GM23248 (cell line): ENCODE measurements at regions not wholly inside any gene's neighbourhood (a gene's known extent, or its start where the extent isn't known, plus 50 kb on each side); places are given as distances from the start of the nearest gene placed in this dataset.
"Not testable (repeated sequence)": the region's sequence is repeated elsewhere in the genome, so short reads cannot be mapped to it uniquely, and the experiment has no call there.

Source experiments
- DNase-seq: peaks from one replicate; pipeline ENCODE4 v3.0.0-alpha.2; 2015
- H2AFZ ChIP-seq: fragments of 200-600 bp; sonication (generic); 2 replicates; pipeline ENCODE4 v1.6.1; 2016; ENCODE audit warnings: antibody characterized with exemption
- H3F3A ChIP-seq: fragments of 200-600 bp; sonication (generic); 2 replicates; pipeline ENCODE4 v1.6.1; 2016; ENCODE audit warnings: mild to moderate bottlenecking, antibody characterized with exemption, mixed run types; ENCODE audit not compliant: insufficient read depth
- H3K27ac ChIP-seq: fragments of 200-600 bp; sonication (generic); 2 replicates; pipeline ENCODE4 v1.5.1; 2016; ENCODE audit warnings: mild to moderate bottlenecking
- H3K27me3 ChIP-seq: fragments of 200-600 bp; sonication (generic); replicated peaks from 2 replicates; pipeline ENCODE4 v1.6.1; 2016; ENCODE audit warnings: mild to moderate bottlenecking; ENCODE audit not compliant: insufficient read depth
- H3K36me3 ChIP-seq: fragments of 200-600 bp; sonication (generic); 2 replicates; pipeline ENCODE4 v1.6.1; 2016; ENCODE audit warnings: low read depth, mild to moderate bottlenecking
- H3K4me1 ChIP-seq: fragments of 200-600 bp; sonication (generic); 2 replicates; pipeline ENCODE4 v1.6.1; 2016; ENCODE audit warnings: mild to moderate bottlenecking; ENCODE audit not compliant: insufficient read depth
- H3K4me2 ChIP-seq: fragments of 200-600 bp; sonication (generic); one replicate; pipeline ENCODE4 v1.6.1; 2016; ENCODE audit warnings: mild to moderate bottlenecking; ENCODE audit not compliant: unreplicated experiment
- H3K4me3 ChIP-seq: fragments of 200-600 bp; sonication (generic); 2 replicates; pipeline ENCODE4 v1.5.1; 2016; ENCODE audit warnings: mild to moderate bottlenecking
- H3K79me2 ChIP-seq: fragments of 200-600 bp; sonication (generic); 2 replicates; pipeline ENCODE4 v1.6.1; 2016; ENCODE audit warnings: mild to moderate bottlenecking; ENCODE audit not compliant: insufficient read depth
- H3K9ac ChIP-seq: fragments of 200-600 bp; sonication (generic); 2 replicates; pipeline ENCODE4 v1.6.1; 2016; ENCODE audit warnings: mild to moderate bottlenecking
- H3K9me2 ChIP-seq: fragments of 200-600 bp; sonication (generic); 2 replicates; pipeline ENCODE4 v1.6.1; 2016; ENCODE audit warnings: mixed run types, mild to moderate bottlenecking, moderate library complexity; ENCODE audit not compliant: insufficient read depth
- H3K9me3 ChIP-seq: fragments of 200-600 bp; sonication (generic); one replicate; pipeline ENCODE4 v1.6.1; 2017; ENCODE audit warnings: low read depth
- H4K20me1 ChIP-seq: fragments of 200-600 bp; sonication (generic); 2 replicates; pipeline ENCODE4 v1.6.0; 2016; ENCODE audit not compliant: insufficient read depth
- EZH2 ChIP-seq: fragments of 200-600 bp; sonication (generic); IDR thresholded peaks from 2 replicates; pipeline ENCODE4 v1.6.1; 2018; ENCODE audit warnings: antibody characterized with exemption, mild to moderate bottlenecking; ENCODE audit not compliant: insufficient read depth, poor library complexity, severe bottlenecking
- EZH2phosphoT487 ChIP-seq: fragments of 200-600 bp; sonication (generic); IDR thresholded peaks from 2 replicates; pipeline ENCODE4 v1.6.1; 2018; ENCODE audit warnings: antibody characterized with exemption, moderate library complexity, mild to moderate bottlenecking, low read depth; ENCODE audit not compliant: insufficient read depth
- WGBS, 2 experiments: methylation state at CpG; one replicate each; pipeline ENCODE4 v1.1.6; 2015 to 2017; ENCODE audit warnings: low lambda C conversion rate in 2 of 2, low coverage in 1 of 2; ENCODE audit errors: missing lambda C conversion rate in 2 of 2; 5-methylcytosine and 5-hydroxymethylcytosine counted together
- in situ Hi-C: fragments of 300-500 bp; cut with MboI; formaldehyde crosslinking; loops from 2 replicates; pipeline ENCODE4 v1.15.0; 2020

- H3K79me2 ChIP-seq = no peaks in the 10 kb centered on the region
- no peak overlapping the region for H2AFZ ChIP-seq
- H3K27ac ChIP-seq = peak overlapping the region; percentile 49
- no peaks in the 10 kb centered on the region for H3K9me2 ChIP-seq
- H3K4me2 ChIP-seq = no peak overlapping the region
- H3K9me3 ChIP-seq = no peaks in the 10 kb centered on the region
- peak; percentile 60 for DNase-seq
- no peaks in the 10 kb centered on the region for H4K20me1 ChIP-seq
- no peak overlapping the region for H3K4me3 ChIP-seq
- no peaks in the 10 kb centered on the region for H3K36me3 ChIP-seq
- peaks cover 12% of the 10 kb centered on the region for H3F3A ChIP-seq
- TF ChIP-seq EZH2phosphoT487 (no peak), EZH2 (no peak)
- H3K9ac ChIP-seq = no peak overlapping the region
- WGBS, 2 experiments = 2 to 9% methylated on average over 2 of the region's 2 CpGs
- no peaks in the 10 kb centered on the region for H3K27me3 ChIP-seq
- H3K4me1 ChIP-seq = peaks cover 9% of the 10 kb centered on the region; the same call in 1 of the 2 replicates
- in situ Hi-C loops = no loop called here
These were observed 542.9 kb upstream of the GRIA3 start for GRCh38 chrX:122641136-122641535.

DNA sequence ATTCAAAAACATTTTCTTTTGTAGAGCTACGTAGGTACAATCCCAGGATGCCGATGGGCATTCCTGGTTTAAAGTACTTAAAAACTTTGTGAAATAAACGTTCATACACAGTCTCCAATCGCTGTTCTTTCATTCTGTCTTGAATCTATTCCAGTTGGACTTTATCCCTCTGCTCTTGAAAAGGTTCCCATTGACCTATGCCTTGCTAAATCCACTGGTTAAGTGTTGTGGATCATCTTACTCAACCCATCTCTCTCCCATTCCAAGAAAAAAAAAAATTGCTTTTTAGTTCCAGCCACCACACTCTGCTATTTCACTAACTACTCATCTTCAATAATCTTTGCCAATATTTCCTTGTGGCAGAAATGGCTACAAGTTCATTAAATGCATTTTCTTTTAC, 542.3 kb upstream of the GRIA3 start:
- H3K9me3 ChIP-seq = no peaks in the 10 kb centered on the region
- H2AFZ ChIP-seq = no peak overlapping the region
- H3K27me3 ChIP-seq = no peaks in the 10 kb centered on the region
- H3K4me1 ChIP-seq = peaks cover 9% of the 10 kb centered on the region; the same call in 1 of the 2 replicates
- TF ChIP-seq EZH2phosphoT487 (no peak), EZH2 (no peak)
- H3F3A ChIP-seq = peaks cover 12% of the 10 kb centered on the region
- no peaks in the 10 kb centered on the region for H3K9me2 ChIP-seq
- DNase-seq = peak; percentile 29
- no peaks in the 10 kb centered on the region for H3K36me3 ChIP-seq
- H3K79me2 ChIP-seq = no peaks in the 10 kb centered on the region
- peak overlapping the region; percentile 49 for H3K27ac ChIP-seq
- H4K20me1 ChIP-seq = no peaks in the 10 kb centered on the region
- no peak overlapping the region for H3K4me3 ChIP-seq
- in situ Hi-C loops = no loop called here
- 32 to 36% methylated on average over 4 of the region's 4 CpGs for WGBS, 2 experiments
- no peak overlapping the region for H3K9ac ChIP-seq
- H3K4me2 ChIP-seq = peak overlapping the region; percentile 20

DNA sequence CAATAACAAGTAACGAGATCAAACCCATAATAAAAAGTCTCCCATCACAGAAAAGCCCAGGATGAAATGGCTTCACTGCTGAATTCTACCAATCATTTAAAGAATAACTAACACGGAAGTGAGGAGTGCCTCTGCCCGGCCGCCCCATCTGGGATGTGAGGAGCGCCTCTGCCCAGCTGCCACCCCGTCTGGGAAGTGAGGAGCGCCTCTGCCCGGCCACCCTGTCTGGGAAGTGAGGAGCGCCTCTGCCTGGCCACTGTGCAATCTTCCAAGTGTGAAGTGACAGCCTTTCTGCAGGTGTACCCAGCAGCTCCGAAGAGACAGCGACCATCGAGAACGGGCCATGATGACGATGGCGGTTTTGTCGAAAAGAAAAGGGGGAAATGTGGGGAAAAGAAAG, 528.8 kb upstream of the GRIA3 start:
- H2AFZ ChIP-seq, H3F3A ChIP-seq, H3K9me3 ChIP-seq, H3K4me1 ChIP-seq, H4K20me1 ChIP-seq, H3K4me2 ChIP-seq, H3K27ac ChIP-seq, H3K79me2 ChIP-seq, in situ Hi-C loops, H3K4me3 ChIP-seq, H3K9ac ChIP-seq, H3K9me2 ChIP-seq, H3K36me3 ChIP-seq, DNase-seq, H3K27me3 ChIP-seq: not testable (repeated sequence)
- 74 to 100% methylated on average over 1 to 14 of the region's 16 CpGs for WGBS, 2 experiments

- H2AFZ ChIP-seq = no peak overlapping the region
- no peaks in the 10 kb centered on the region for H3K36me3 ChIP-seq
- DNase-seq = peak; percentile 8
- no peaks in the 10 kb centered on the region for H4K20me1 ChIP-seq
- in situ Hi-C loops = no loop called here
- no peak overlapping the region for H3K9ac ChIP-seq
- peaks cover 7% of the 10 kb centered on the region; the same call in 1 of the 2 replicates for H3K4me1 ChIP-seq
- H3K79me2 ChIP-seq = no peaks in the 10 kb centered on the region
- H3K4me2 ChIP-seq = no peak overlapping the region
- no peaks in the 10 kb centered on the region for H3F3A ChIP-seq
- H3K27ac ChIP-seq = no peak overlapping the region
- TF ChIP-seq EZH2 = no peak
- no peaks in the 10 kb centered on the region for H3K9me3 ChIP-seq
- no peaks in the 10 kb centered on the region for H3K27me3 ChIP-seq
- WGBS, 2 experiments = 28 to 29% methylated on average over 1 of the region's 1 CpG
- H3K4me3 ChIP-seq = no peak overlapping the region
- H3K9me2 ChIP-seq = no peaks in the 10 kb centered on the region
These were observed 517.5 kb upstream of the GRIA3 start for GRCh38 chrX:122666601-122667000.

DNA sequence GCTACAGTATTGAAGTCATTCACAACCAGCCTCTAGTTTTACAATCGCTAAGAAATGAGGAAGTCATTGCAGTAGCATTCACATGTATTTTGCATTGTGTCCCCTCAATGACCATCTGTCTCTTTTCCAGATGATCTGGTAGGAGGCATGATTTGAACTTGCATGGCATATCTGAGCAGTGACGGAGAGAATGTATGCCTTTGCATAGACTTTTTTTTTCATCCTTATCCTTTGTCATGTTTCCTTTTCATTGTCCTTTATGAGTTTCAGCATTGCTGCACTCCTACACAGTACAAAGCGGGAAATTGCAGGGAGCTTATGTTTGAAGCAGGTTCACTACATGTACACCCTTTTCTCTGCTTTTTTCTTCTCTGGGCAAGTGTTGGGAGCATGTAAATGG, 516.4 kb upstream of the GRIA3 start:
- H2AFZ ChIP-seq = no peak overlapping the region
- no peaks in the 10 kb centered on the region for H3K79me2 ChIP-seq
- TF ChIP-seq EZH2phosphoT487 (no peak), EZH2 (no peak)
- H3K4me3 ChIP-seq = no peak overlapping the region
- H3F3A ChIP-seq = no peaks in the 10 kb centered on the region
- no peak overlapping the region for H3K27ac ChIP-seq
- no peak for DNase-seq
- no peaks in the 10 kb centered on the region for H3K9me2 ChIP-seq
- H3K4me1 ChIP-seq = peaks cover 7% of the 10 kb centered on the region; the same call in 1 of the 2 replicates
- no peak overlapping the region for H3K9ac ChIP-seq
- H3K27me3 ChIP-seq = no peaks in the 10 kb centered on the region
- in situ Hi-C loops = no loop called here
- no peaks in the 10 kb centered on the region for H4K20me1 ChIP-seq
- no peaks in the 10 kb centered on the region for H3K9me3 ChIP-seq
- no peaks in the 10 kb centered on the region for H3K36me3 ChIP-seq
- H3K4me2 ChIP-seq = no peak overlapping the region
- WGBS, 2 experiments = 96% methylated on average over 3 of the region's 3 CpGs
